HG03571 (cell line): ENCODE measurements at regions not wholly inside any gene's neighbourhood (a gene's known extent, or its start where the extent isn't known, plus 50 kb on each side); places are given as distances from the start of the nearest gene placed in this dataset.
"Not testable (repeated sequence)": the region's sequence is repeated elsewhere in the genome, so short reads cannot be mapped to it uniquely, and the experiment has no call there.

Experiments used
- ATAC-seq: cut with Tn5 transposase; IDR thresholded peaks from one replicate; pipeline ENCODE4 v1.9.1; 2021; ENCODE audit not compliant: unreplicated experiment

DNA sequence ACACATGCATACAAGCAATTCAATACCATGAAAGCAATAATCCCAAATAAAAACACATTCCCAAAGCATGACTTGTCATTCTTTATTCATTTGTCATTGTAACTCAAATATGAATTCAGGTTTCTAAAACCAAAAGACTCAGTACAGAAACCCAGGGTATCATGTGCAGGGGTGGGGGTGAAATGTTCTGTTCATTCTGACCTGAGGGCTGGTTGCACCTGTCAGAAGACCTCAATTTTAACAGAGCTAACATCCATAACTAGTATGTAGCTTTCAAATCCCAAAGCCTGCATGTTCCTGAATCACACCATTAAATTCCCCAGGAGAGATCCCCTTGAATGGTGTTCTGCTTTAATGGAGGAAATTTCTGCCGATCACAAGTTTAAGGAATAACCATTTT is 738.7 kb downstream of the MCTP2 start:
- ATAC-seq = no peak

GRCh38 chr15:94970802-94971201 is 739.4 kb downstream of the MCTP2 start:
- no peak for ATAC-seq

DNA sequence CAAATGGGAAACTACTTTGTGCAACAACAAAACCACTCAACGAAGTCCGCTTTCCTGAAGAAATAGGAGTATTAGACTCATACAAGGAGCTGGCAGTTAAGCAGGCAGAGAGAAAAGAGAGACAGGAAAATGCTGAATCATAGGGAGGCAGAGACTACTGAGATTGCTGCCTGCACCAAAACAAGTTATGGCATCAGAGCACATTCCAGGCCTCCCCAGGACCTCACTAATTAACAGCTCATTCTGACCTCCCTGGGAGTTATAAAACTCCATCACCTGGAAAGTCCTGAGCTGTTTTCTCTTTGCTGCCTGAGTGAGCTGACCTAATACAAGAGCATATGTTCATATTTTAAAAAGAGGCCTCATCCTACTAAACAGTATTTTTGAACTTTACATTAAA is 741.0 kb downstream of the MCTP2 start:
- ATAC-seq = no peak

GRCh38 chr15:94987085-94987484 is 755.7 kb downstream of the MCTP2 start:
- no peak for ATAC-seq

DNA sequence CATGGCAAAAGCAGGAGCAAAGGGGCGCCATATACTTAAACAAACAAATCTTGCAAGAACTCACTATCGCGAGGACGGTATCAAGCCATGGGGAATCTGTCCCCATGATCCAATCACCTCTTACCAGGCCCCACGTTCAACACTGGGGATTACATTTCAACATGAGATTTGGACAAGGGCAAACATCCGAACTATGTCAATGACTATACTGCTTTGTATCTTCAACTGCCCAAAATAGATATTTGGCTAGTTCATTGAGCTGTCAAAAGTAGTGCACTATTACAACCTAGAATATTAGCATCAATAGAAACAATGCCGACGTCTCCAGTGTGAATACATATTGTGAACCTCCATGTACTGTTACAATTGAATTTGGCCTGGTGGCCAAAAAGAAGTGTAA is 760.4 kb downstream of the MCTP2 start:
- ATAC-seq = no peak

- no peak for ATAC-seq
Observed at GRCh38 chr15:95009635-95010034, 778.3 kb downstream of the MCTP2 start.

DNA sequence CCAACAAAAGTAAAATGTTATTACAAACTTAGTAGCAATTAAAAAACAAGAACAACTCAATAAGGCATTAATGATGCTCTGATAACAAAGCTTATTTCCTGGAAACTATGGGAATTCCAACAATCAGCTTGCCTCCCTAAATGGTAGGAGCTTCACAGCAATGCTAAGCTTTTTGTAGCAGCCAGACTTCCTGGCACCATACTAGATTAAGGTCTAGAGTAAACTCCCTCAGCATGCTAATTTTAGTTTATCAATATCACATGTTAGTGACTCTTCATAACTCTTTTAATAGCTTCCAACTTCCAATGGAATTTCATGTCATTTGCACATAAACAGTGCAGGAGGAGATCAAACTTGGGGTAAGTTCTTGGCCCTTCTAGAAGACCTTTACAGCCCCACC is 782.0 kb downstream of the MCTP2 start:
- no peak for ATAC-seq

- no peak for ATAC-seq
Observed at GRCh38 chr15:95016511-95017229, 785.3 kb downstream of the MCTP2 start.

DNA sequence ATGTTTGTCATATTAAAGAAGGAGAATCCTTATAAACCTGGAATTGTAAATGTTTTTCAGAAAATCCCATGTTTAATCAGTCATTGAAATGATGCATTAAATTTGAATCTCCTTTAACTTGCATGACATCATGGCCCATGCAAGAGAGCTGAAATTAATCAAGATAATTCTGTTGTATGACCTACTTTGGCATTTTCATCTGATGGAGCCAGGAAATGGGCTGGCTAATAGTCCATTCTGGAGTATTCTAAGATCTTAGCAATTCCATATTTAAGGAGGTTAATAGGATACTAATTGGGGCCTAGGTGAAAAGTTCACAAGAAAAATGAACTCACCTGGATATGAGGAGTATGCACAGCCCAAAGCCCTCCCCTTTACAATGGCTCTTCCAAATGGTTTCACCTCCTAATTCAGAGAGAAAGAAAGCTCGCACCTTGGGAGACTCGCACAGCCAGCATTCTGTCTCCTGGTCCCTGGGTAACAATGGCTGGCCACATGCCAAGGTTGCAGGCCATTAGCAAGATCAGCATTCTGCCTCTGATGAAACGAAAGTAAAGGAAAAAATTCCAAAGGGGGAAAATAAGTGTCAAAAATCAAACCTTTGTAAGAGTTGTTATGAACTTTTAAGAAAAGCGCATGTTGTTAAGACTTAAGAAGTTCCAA is 786.4 kb downstream of the MCTP2 start:
- no peak for ATAC-seq

DNA sequence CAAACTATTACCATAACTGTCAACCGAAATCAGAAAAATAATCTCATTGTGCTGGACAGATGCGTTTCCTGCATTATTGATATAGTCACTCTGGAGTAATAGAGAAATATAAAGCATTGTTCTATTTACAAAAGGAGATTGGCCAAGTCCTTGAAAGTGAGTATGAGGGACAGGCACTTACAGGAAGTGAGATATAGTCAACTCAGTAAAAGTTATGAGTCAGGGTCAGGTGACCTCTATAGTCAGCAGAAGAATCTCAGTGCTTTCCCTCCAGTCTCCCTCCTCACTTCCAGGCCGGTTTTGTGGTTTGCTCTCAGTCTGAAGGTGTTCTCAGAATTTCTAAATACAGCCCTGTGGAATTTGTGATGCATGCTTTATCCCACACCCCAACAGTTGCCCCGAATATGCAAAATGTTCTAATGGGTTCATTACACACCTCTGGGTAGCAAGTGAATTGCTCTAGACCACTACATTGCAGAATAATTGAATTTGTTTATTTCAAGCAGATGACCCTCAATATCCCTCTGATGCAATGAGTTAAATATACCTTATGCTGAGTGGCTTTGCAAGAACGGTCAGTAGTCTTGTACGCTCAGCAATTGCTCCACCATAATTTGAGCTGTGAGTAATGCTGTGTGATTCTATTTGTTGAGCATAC is 787.7 kb downstream of the MCTP2 start:
- ATAC-seq = no peak

- ATAC-seq = no peak
Observed at GRCh38 chr15:95019907-95020306, 788.5 kb downstream of the MCTP2 start.

GRCh38 chr15:95021816-95022215 is 790.5 kb downstream of the MCTP2 start:
- ATAC-seq = no peak

- ATAC-seq = no peak
Observed at GRCh38 chr15:95024351-95024750, 793.0 kb downstream of the MCTP2 start.

- ATAC-seq = no peak
Observed at GRCh38 chr15:95025924-95026728, 794.8 kb downstream of the MCTP2 start.

DNA sequence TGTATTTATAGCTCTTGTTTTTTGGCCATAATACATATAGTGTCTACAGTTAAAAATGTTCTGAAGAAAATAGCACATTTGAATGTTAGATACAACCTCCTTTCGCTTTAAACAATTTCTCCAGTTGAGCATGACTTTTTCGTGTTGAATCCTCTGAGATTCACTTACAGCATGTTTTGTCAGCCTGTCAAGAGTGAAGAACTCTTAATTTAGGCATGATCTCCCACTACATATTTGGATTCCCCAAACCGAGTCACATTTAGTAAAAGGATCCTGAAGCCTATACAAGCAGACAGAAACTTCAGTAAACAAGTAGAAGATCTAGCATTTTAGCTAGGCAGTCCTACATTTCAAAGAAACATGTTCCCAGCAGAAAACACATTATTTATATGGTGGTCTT is 796.6 kb downstream of the MCTP2 start:
- ATAC-seq = no peak

DNA sequence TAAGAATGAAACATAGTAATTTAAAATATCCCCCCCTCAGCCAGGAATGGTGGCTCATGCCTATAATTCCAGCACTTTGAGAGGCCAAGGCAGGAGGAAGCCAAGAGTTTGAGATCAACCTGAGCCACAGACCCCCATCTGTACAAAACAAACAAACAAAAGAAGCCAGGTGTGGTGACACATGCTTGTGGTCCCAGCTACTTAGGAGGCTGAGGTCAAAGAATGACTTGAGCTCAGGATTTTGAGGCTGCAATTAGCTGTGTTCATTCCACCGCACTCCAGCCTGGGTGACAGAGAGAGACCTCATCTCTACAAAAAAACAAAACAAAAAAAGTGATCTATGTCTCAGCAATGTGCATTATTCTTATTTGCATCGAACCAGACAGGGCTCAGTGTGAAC is 800.8 kb downstream of the MCTP2 start:
- no peak for ATAC-seq

DNA sequence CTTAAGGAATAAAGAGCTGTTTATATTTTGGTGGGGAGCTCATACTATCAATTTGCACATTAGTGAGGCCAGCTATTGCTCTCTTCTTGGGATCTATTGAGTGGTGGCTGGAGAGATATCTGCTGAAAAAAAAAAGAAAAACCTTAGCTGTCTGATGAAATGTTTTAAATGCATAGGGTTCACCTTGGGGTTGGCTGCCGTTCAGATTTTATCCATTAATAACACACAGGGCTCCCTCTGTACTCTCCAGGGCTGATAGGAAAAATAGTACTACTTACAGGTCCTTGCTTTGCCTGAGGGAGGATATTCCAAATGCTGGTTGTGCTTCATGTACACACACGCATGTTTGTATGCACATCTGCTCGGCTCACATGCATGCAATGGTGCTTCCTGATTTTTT is 803.7 kb downstream of the MCTP2 start:
- ATAC-seq = no peak

DNA sequence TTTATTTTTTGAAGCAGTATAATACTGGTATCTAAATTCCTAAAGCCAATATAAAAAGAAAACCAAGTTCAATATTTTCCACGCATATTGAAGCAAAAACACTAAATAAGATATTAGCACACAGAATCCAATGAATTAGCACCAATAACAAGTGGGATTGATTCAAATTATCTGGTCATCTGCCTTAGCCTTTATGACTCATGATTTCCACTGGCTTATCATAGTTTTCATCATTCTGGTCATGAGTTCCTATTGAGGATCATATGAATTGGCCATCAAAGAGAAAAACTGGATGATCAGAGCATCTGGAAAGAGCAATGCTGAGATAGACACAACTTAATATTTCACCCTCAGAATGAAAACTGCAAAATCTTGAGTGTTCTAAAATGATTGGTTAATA is 809.9 kb downstream of the MCTP2 start:
- ATAC-seq = no peak

GRCh38 chr15:95043236-95043932 is 812.0 kb downstream of the MCTP2 start:
- not testable (repeated sequence) for ATAC-seq

GRCh38 chr15:95043933-95044313 is 812.6 kb downstream of the MCTP2 start:
- ATAC-seq = no peak
